Activated CD4-positive, alpha-beta T cell treated with anti-CD3 and anti-CD28 coated beads, Interleukin-2, amount 10 ng/mL, durations not matched to agents 24 days and 14 days (primary cell): ENCODE measurements at regions not wholly inside any gene's neighbourhood (a gene's known extent, or its start where the extent isn't known, plus 50 kb on each side); places are given as distances from the start of the nearest gene placed in this dataset.
"Not testable (repeated sequence)": the region's sequence is repeated elsewhere in the genome, so short reads cannot be mapped to it uniquely, and the experiment has no call there.

Experiments used
- DNase-seq: peaks from one replicate; pipeline ENCODE4 v3.0.0; 2022
- H3K27ac Mint-ChIP-seq: one replicate; pipeline ENCODE4 v1.8.0; 2022; ENCODE audit warnings: mild to moderate bottlenecking, mixed read lengths
- H3K27me3 Mint-ChIP-seq: one replicate; pipeline ENCODE4 v1.8.0; 2022; ENCODE audit warnings: mixed read lengths
- H3K36me3 Mint-ChIP-seq: one replicate; pipeline ENCODE4 v1.8.0; 2022; ENCODE audit warnings: low read depth, mild to moderate bottlenecking, mixed read lengths
- H3K4me1 Mint-ChIP-seq: one replicate; pipeline ENCODE4 v1.8.0; 2021; ENCODE audit warnings: mixed read lengths
- H3K4me3 Mint-ChIP-seq: one replicate; pipeline ENCODE4 v1.8.0; 2022; ENCODE audit warnings: mild to moderate bottlenecking, moderate library complexity, mixed read lengths
- H3K9me3 Mint-ChIP-seq: one replicate; pipeline ENCODE4 v1.8.0; 2021; ENCODE audit warnings: mixed read lengths
- intact Hi-C: fragments of 100-400 bp; cut with micrococcal nuclease; formaldehyde crosslinking; loops from one replicate; pipeline ENCODE4 v1.15.1; 2023

DNA sequence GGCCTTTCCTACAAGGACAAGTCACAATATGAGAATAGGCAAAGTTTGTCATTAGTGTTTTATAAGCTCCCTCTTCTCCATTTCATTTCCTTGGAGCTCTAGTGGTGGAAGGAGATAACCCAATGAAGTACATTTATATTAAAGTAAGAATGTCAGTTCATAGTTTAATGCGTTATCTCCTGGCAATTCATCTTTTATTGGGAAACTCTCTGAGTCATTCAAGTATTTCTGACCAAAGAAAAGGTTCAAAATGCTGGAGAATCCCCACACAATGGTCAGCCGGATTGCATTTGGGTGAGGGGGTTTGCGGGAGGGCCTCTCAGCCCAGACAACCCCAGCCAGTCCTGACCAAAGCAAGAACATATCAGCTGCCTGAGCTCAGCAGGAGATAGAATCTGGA, 321.5 kb upstream of the NRP1 start:
- no peak overlapping the region for H3K27ac Mint-ChIP-seq
- H3K36me3 Mint-ChIP-seq = no peaks in the 10 kb centered on the region
- no peaks in the 10 kb centered on the region for H3K9me3 Mint-ChIP-seq
- no peak overlapping the region for H3K4me3 Mint-ChIP-seq
- intact Hi-C loops = no loop called here
- no peaks in the 10 kb centered on the region for H3K27me3 Mint-ChIP-seq
- H3K4me1 Mint-ChIP-seq = no peaks in the 10 kb centered on the region
- no peak for DNase-seq

- no peaks in the 10 kb centered on the region for H3K4me1 Mint-ChIP-seq
- no peak overlapping the region for H3K27ac Mint-ChIP-seq
- DNase-seq = no peak
These were observed 320.8 kb upstream of the NRP1 start for GRCh38 chr10:33655165-33655815.

GRCh38 chr10:33653584-33654367, 319.3 kb upstream of the NRP1 start:
- Mint-ChIP-seq H3K27me3 (no peaks in the 10 kb centered on the region), H3K4me3 (no peak overlapping the region), H3K36me3 (no peaks in the 10 kb centered on the region), H3K27ac (no peak overlapping the region), H3K9me3 (no peaks in the 10 kb centered on the region), H3K4me1 (no peaks in the 10 kb centered on the region)
- no peak for DNase-seq
- intact Hi-C loops = no loop called here

More at GRCh38 chr10:33655165-33655815, 320.8 kb upstream of the NRP1 start:
- Mint-ChIP-seq H3K4me3 (no peak overlapping the region), H3K27me3 (no peaks in the 10 kb centered on the region), H3K36me3 (no peaks in the 10 kb centered on the region), H3K9me3 (no peaks in the 10 kb centered on the region)
- intact Hi-C loops = no loop called here

DNA sequence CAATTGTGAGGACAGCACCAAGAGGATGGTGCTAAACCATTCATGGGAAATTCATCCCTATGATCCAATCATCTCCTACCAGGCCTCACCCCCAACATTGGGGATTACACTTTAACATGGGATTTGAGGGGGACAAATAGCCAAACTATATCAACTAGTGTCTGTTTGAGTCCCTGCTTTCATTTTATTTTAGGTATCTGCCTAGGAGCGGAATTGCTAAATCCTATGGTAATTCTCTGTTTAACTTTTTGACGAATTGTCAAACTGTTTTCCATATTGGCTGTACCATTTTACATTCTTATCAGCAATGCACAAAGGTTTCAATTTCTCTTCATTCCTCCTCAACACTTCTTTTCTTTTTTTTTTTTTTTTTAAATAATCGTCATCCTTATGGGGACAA, 318.4 kb upstream of the NRP1 start:
- Mint-ChIP-seq H3K4me3 (no peak overlapping the region), H3K9me3 (no peaks in the 10 kb centered on the region), H3K27me3 (no peaks in the 10 kb centered on the region), H3K4me1 (no peaks in the 10 kb centered on the region), H3K27ac (no peak overlapping the region), H3K36me3 (no peaks in the 10 kb centered on the region)
- intact Hi-C loops = no loop called here
- DNase-seq = no peak

- H3K27me3 Mint-ChIP-seq, H3K36me3 Mint-ChIP-seq, H3K9me3 Mint-ChIP-seq, H3K27ac Mint-ChIP-seq, H3K4me3 Mint-ChIP-seq, intact Hi-C loops, H3K4me1 Mint-ChIP-seq, DNase-seq: not testable (repeated sequence)
These were observed 315.7 kb upstream of the NRP1 start for GRCh38 chr10:33650131-33650530.

- Mint-ChIP-seq H3K4me1 (no peaks in the 10 kb centered on the region), H3K36me3 (no peaks in the 10 kb centered on the region), H3K9me3 (no peaks in the 10 kb centered on the region), H3K27me3 (no peaks in the 10 kb centered on the region), H3K27ac (no peak overlapping the region), H3K4me3 (no peak overlapping the region)
- intact Hi-C loops = no loop called here
- DNase-seq = no peak
These were observed 308.6 kb upstream of the NRP1 start for GRCh38 chr10:33643042-33643441.

- Mint-ChIP-seq H3K4me1 (no peaks in the 10 kb centered on the region), H3K27ac (no peak overlapping the region), H3K4me3 (no peak overlapping the region), H3K9me3 (no peaks in the 10 kb centered on the region), H3K36me3 (no peaks in the 10 kb centered on the region), H3K27me3 (no peaks in the 10 kb centered on the region)
- DNase-seq = no peak
- intact Hi-C loops = no loop called here
These were observed 304.4 kb upstream of the NRP1 start for GRCh38 chr10:33638891-33639290.

DNA sequence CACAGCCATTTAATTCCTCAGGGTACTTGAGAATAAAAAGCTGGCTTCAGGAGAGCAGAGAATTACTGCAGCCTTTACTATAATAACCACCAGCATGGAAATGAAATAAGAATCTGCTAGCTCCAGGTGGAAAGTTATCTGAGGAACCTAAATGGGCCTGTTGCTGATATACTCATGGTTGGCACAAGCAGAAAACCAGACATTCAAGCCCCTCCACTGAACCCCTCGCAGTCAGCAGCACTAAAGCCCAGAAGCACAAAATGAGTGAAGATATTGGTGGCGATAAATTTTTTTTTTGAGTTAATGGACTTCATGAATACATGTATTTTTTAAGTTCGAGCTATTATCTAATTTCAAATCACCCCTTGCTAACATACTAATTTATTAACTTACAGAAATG, 303.9 kb upstream of the NRP1 start:
- Mint-ChIP-seq H3K27me3 (no peaks in the 10 kb centered on the region), H3K27ac (no peak overlapping the region), H3K4me3 (no peak overlapping the region), H3K4me1 (no peaks in the 10 kb centered on the region), H3K9me3 (no peaks in the 10 kb centered on the region), H3K36me3 (no peaks in the 10 kb centered on the region)
- intact Hi-C loops = no loop called here
- no peak for DNase-seq

DNA sequence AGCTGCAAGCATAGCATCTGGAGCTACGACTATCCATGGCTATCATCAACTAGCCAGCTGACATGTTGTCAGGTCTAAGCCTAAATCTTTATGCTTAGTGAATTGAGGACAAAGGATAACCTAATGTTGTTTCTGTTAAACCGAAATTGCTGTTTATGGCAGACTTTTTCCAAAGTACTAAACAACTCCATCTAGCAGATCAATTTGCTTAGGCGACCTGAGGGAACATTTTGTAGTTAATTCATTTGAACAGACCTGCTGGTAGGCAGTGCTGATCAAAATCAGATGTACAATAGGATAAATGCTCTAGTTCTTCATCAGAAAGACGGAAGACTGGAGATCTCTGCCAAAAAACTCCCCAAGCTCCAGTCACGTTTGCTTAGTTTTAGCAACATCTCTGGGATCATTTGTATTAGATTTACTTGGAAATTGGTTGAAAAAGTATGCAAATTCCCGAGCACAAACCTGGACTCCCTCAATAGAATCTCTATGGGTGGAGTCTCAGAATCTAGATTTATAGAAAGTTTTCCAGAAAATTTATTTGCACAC, 301.6 kb upstream of the NRP1 start:
- no peaks in the 10 kb centered on the region for H3K36me3 Mint-ChIP-seq
- H3K27me3 Mint-ChIP-seq = no peaks in the 10 kb centered on the region
- no peaks in the 10 kb centered on the region for H3K9me3 Mint-ChIP-seq
- no peaks in the 10 kb centered on the region for H3K4me1 Mint-ChIP-seq
- H3K27ac Mint-ChIP-seq = no peak overlapping the region
- no peak overlapping the region for H3K4me3 Mint-ChIP-seq
- DNase-seq = no peak
- intact Hi-C loops = no loop called here

- no peak overlapping the region for H3K4me3 Mint-ChIP-seq
- no peak overlapping the region for H3K27ac Mint-ChIP-seq
- no peaks in the 10 kb centered on the region for H3K36me3 Mint-ChIP-seq
- DNase-seq = no peak
- H3K4me1 Mint-ChIP-seq = no peaks in the 10 kb centered on the region
- no peaks in the 10 kb centered on the region for H3K27me3 Mint-ChIP-seq
- no peaks in the 10 kb centered on the region for H3K9me3 Mint-ChIP-seq
- intact Hi-C loops = no loop called here
These were observed 298.0 kb upstream of the NRP1 start for GRCh38 chr10:33632432-33632831.

GRCh38 chr10:33631991-33632390, 297.5 kb upstream of the NRP1 start:
- H3K36me3 Mint-ChIP-seq = no peaks in the 10 kb centered on the region
- no peaks in the 10 kb centered on the region for H3K27me3 Mint-ChIP-seq
- no peak for DNase-seq
- intact Hi-C loops = no loop called here
- no peak overlapping the region for H3K27ac Mint-ChIP-seq
- no peak overlapping the region for H3K4me3 Mint-ChIP-seq
- no peaks in the 10 kb centered on the region for H3K9me3 Mint-ChIP-seq
- H3K4me1 Mint-ChIP-seq = no peaks in the 10 kb centered on the region

GRCh38 chr10:33630761-33631160, 296.3 kb upstream of the NRP1 start:
- no peak overlapping the region for H3K4me3 Mint-ChIP-seq
- DNase-seq = no peak
- no peaks in the 10 kb centered on the region for H3K4me1 Mint-ChIP-seq
- no peaks in the 10 kb centered on the region for H3K27me3 Mint-ChIP-seq
- H3K36me3 Mint-ChIP-seq = no peaks in the 10 kb centered on the region
- no peak overlapping the region for H3K27ac Mint-ChIP-seq
- intact Hi-C loops = no loop called here
- no peaks in the 10 kb centered on the region for H3K9me3 Mint-ChIP-seq

- intact Hi-C loops = no loop called here
- no peaks in the 10 kb centered on the region for H3K36me3 Mint-ChIP-seq
- no peaks in the 10 kb centered on the region for H3K27me3 Mint-ChIP-seq
- DNase-seq = no peak
- H3K4me3 Mint-ChIP-seq = no peak overlapping the region
- H3K4me1 Mint-ChIP-seq = no peaks in the 10 kb centered on the region
- H3K27ac Mint-ChIP-seq = no peak overlapping the region
- no peaks in the 10 kb centered on the region for H3K9me3 Mint-ChIP-seq
These were observed 293.1 kb upstream of the NRP1 start for GRCh38 chr10:33627611-33628010.

DNA sequence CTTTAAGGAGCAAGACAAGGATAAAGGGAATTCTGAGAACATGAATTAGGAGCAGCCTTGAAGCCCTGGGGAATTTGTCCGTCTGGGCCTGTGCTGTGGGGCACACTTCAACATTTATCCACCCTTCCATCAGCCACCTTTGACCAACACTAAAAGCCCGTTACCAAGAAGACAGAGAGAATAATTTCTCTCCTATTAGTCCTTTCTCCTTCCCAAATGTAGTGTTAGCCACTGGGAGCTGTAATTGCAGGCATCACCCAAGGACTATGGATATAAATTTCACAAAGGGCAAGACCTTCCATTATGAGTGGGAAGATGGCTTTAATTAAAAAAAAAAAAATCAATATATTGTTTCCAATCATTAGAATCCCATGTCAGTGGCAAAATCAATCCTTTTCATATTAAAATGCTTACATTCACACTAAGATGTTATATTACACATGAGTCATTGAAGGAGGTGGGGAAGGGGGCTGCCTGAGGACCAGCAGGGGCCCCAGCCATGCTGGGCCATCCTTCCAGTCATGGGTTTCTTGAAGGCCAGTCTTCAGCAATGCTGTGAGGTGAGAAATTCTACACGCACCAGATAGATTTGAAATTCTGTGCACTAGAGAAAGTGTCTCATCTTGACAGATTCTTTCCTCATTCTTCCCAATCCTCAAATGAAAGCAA, 292.5 kb upstream of the NRP1 start:
- Mint-ChIP-seq H3K9me3 (no peaks in the 10 kb centered on the region), H3K4me3 (no peak overlapping the region), H3K4me1 (no peaks in the 10 kb centered on the region), H3K36me3 (no peaks in the 10 kb centered on the region), H3K27ac (no peak overlapping the region), H3K27me3 (no peaks in the 10 kb centered on the region)
- no peak for DNase-seq
- intact Hi-C loops = no loop called here
